ENCODE measurements at regions not wholly inside any gene's neighbourhood (a gene's known extent, or its start where the extent isn't known, plus 50 kb on each side); places are given as distances from the start of the nearest gene placed in this dataset.

GRCh38 chr1:204736836-204737235 is 51.3 kb upstream of the LRRN2 start:
- TF ChIP-seq POLR2A (IDR thresholded peaks at IDR 0.05) (no peak), CTCF (IDR thresholded peaks at IDR 0.05) (no peak), EP300 (IDR thresholded peaks at IDR 0.05) (no peak)
- Histone ChIP-seq H3K27ac (no peak overlapping the region), H3K4me1 (no peaks in the 10 kb centered on the region), H3K4me3 (no peak overlapping the region), H3K36me3 (no peaks in the 10 kb centered on the region), H3K9me3 (peaks cover 0 to 27% (median 9%) of the 10 kb centered on the region in 4 donors), H3K27me3 (peaks cover 0 to 14% of the 10 kb centered on the region in 2 donors)
- DNase-seq (ENCODE audit: low spot score in 2 of 2), result no peak
- WGBS, 2 donors, result 68 to 77% methylated on average over 3 of the region's 3 CpGs

DNA sequence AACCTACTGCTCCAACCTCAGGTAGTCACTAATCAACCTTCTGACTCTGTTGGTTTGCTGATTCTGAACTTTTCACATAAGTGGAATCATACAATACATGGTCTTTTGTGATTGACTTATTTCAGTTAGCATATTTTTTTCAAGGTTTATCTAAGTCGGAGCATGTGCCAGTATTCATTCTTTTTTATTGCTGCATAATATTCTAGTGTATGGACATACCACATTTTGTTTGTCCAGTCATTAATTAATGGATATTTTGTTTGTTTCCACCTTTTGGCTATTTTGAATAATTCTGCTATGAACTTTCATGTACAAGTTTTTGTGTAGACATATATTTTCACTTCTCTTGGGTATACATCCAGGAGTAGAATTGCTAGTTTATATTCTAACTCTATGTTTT is 53.0 kb upstream of the LRRN2 start:
- H3K27me3 ChIP-seq, result peaks cover 0 to 14% of the 10 kb centered on the region in 2 donors
- WGBS, 2 donors, result 89 to 100% methylated on average over 1 of the region's 1 CpG
- no peak overlapping the region for H3K27ac ChIP-seq
- H3K4me1 ChIP-seq, result no peaks in the 10 kb centered on the region
- no peak for DNase-seq (ENCODE audit: low spot score in 2 of 2)
- no peak overlapping the region for H3K4me3 ChIP-seq
- H3K36me3 ChIP-seq, result no peaks in the 10 kb centered on the region
- H3K9me3 ChIP-seq, result peaks cover 0 to 27% (median 9%) of the 10 kb centered on the region in 4 donors
- TF ChIP-seq CTCF (IDR thresholded peaks at IDR 0.05) (no peak), POLR2A (IDR thresholded peaks at IDR 0.05) (no peak), EP300 (IDR thresholded peaks at IDR 0.05) (no peak)

DNA sequence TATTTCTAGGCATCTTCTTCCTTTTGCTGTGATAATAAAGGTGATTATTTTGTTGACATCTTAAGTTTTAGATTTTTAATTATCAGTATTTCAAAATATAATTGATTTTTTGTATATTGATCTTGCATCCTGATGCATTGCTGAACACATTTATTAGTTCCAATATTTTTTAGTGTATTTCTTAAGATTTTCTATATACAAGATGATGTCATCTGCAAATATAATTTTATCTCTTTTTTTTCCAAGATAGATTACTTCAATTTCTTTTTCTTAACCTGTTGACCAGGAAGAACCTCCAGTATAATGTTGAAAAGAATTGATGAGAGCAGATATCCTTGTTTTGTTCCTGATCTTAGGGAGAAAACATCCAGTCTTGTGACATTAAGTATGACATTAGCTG is 54.8 kb upstream of the LRRN2 start:
- Histone ChIP-seq H3K4me3 (no peak overlapping the region), H3K9me3 (peaks cover 0 to 27% (median 9%) of the 10 kb centered on the region in 4 donors), H3K27me3 (peaks cover 0 to 3% of the 10 kb centered on the region in 2 donors), H3K36me3 (no peaks in the 10 kb centered on the region), H3K27ac (no peak overlapping the region), H3K4me1 (no peaks in the 10 kb centered on the region)
- DNase-seq (ENCODE audit: low spot score in 2 of 2), result no peak
- TF ChIP-seq CTCF (IDR thresholded peaks at IDR 0.05) (no peak), POLR2A (IDR thresholded peaks at IDR 0.05) (no peak), EP300 (IDR thresholded peaks at IDR 0.05) (no peak)

DNA sequence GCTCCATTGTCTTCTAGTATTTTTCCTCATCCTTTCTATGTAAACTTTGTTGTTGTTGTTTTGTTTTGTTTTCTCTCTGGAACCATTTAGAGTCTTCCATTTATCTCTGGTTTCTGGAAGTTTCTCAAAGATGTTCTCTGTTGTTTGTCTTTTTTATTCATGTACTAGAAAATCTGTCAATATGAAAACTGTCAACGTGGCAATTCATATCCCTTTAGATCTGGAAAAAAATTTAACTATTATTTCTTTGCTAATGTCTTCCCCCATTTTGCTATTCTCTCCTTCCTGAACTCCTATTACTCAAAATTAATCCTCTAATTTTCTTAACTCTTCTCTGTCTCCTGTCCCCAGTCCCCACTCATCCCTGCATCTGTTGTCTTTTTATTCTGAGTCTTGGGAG is 55.9 kb upstream of the LRRN2 start:
- Histone ChIP-seq H3K4me1 (no peaks in the 10 kb centered on the region), H3K36me3 (no peaks in the 10 kb centered on the region), H3K27me3 (peaks cover 0 to 3% of the 10 kb centered on the region in 2 donors), H3K9me3 (peaks cover 0 to 27% (median 9%) of the 10 kb centered on the region in 4 donors), H3K4me3 (no peak overlapping the region), H3K27ac (no peak overlapping the region)
- 76 to 82% methylated on average over 1 of the region's 1 CpG for WGBS, 2 donors
- TF ChIP-seq EP300 (IDR thresholded peaks at IDR 0.05) (no peak), POLR2A (IDR thresholded peaks at IDR 0.05) (no peak), CTCF (IDR thresholded peaks at IDR 0.05) (no peak)
- no peak for DNase-seq (ENCODE audit: low spot score in 2 of 2)

GRCh38 chr1:204742676-204743251 is 57.2 kb upstream of the LRRN2 start:
- DNase-seq (ENCODE audit: low spot score in 2 of 2), result no peak
- Histone ChIP-seq H3K9me3 (peaks cover 0 to 24% (median 9%) of the 10 kb centered on the region in 4 donors), H3K4me3 (no peak overlapping the region), H3K4me1 (no peaks in the 10 kb centered on the region), H3K27me3 (peaks cover 0 to 3% of the 10 kb centered on the region in 2 donors), H3K27ac (no peak overlapping the region), H3K36me3 (no peaks in the 10 kb centered on the region)
- TF ChIP-seq CTCF (IDR thresholded peaks at IDR 0.05), result no peak
- TF ChIP-seq POLR2A (IDR thresholded peaks at IDR 0.05), result no peak
- TF ChIP-seq EP300 (IDR thresholded peaks at IDR 0.05), result no peak
- WGBS, 2 donors, result 76 to 80% methylated on average over 8 of the region's 8 CpGs

Measured in tibial nerve (tissue), 4 donors.